ENCODE measurements at regions not wholly inside any gene's neighbourhood (a gene's known extent, or its start where the extent isn't known, plus 50 kb on each side); places are given as distances from the start of the nearest gene placed in this dataset.
"Not testable (repeated sequence)": the region's sequence is repeated elsewhere in the genome, so short reads cannot be mapped to it uniquely, and the experiment has no call there.

DNA sequence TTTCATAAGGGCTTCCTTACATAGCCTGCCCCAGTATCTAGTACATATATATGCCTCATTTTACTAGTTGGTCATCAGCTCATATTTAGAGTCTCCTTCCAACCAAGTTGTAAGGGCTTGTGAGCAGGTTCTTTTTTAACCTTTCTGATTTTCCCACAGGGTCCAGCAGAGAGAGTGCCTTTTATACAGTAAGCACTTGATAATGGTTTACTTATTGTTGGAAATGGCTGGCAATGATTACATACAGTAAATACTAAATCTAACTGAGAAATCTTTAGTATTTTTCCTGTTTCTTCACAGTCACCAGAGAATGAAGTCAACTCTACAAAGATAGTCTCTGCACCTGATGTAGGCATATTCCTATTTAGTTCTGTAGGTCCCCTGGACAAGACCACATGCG is 135.1 kb upstream of the B3GAT2 start:
- H3K36me3 Mint-ChIP-seq (ENCODE audit: low read depth, unreplicated experiment) = no peaks in the 10 kb centered on the region
- H3K27me3 Mint-ChIP-seq (ENCODE audit: unreplicated experiment) = peaks cover 2% of the 10 kb centered on the region
- H3K9me3 Mint-ChIP-seq (ENCODE audit: unreplicated experiment) = no peaks in the 10 kb centered on the region
- TF ChIP-seq, protein P1, sequence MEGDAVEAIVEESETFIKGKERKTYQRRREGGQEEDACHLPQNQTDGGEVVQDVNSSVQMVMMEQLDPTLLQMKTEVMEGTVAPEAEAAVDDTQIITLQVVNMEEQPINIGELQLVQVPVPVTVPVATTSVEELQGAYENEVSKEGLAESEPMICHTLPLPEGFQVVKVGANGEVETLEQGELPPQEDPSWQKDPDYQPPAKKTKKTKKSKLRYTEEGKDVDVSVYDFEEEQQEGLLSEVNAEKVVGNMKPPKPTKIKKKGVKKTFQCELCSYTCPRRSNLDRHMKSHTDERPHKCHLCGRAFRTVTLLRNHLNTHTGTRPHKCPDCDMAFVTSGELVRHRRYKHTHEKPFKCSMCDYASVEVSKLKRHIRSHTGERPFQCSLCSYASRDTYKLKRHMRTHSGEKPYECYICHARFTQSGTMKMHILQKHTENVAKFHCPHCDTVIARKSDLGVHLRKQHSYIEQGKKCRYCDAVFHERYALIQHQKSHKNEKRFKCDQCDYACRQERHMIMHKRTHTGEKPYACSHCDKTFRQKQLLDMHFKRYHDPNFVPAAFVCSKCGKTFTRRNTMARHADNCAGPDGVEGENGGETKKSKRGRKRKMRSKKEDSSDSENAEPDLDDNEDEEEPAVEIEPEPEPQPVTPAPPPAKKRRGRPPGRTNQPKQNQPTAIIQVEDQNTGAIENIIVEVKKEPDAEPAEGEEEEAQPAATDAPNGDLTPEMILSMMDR (IDR thresholded peaks at IDR 0.05; ENCODE audit: unreplicated experiment) = no peak
- no peak overlapping the region for H3K4me3 Mint-ChIP-seq (ENCODE audit: unreplicated experiment)
- H3K27ac Mint-ChIP-seq (ENCODE audit: unreplicated experiment) = no peak overlapping the region
- H3K4me1 Mint-ChIP-seq (ENCODE audit: unreplicated experiment) = no peaks in the 10 kb centered on the region
- no peak for DNase-seq (ENCODE audit: low spot score)

DNA sequence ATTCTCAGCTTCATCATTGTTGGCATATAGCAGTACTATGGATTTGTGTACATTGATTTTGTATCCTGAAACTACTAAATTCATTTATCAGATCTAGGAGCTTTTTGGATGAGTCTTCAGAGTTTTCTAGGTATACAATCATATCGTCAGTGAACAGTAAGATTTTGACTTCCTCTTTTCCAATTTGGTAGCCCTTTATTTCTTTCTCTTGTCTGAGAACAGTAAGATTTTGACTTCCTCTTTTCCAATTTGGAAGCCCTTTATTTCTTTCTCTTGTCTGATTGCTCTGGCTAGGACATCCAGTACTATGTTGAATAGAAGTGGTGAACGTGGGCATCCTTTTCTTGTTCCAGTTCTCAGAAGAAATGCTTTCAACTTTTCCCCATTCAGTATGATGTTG is 140.4 kb upstream of the B3GAT2 start:
- not testable (repeated sequence) for H3K9me3 Mint-ChIP-seq (ENCODE audit: unreplicated experiment); H3K36me3 Mint-ChIP-seq (ENCODE audit: low read depth, unreplicated experiment); DNase-seq (ENCODE audit: low spot score); H3K4me1 Mint-ChIP-seq (ENCODE audit: unreplicated experiment); H3K27me3 Mint-ChIP-seq (ENCODE audit: unreplicated experiment); H3K27ac Mint-ChIP-seq (ENCODE audit: unreplicated experiment); H3K4me3 Mint-ChIP-seq (ENCODE audit: unreplicated experiment)

DNA sequence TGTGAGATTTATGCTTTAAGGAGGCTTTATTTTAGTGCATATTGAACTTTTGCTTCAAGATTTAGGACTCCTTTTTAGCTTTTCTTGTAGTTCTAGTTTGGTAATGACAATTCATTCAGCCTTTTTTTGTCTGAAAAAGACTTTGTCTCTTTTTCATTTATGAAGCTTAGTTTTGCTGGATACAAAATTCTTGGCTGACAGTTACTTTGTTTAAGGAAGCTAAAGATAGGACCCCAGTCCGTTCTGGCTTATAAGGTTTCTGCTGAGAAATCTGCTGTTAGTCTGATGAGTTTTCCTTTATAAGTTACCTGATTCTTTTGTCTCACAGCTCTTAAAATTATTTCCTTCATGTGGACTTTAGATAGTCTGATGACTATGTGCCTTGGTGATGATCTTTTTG is 142.8 kb upstream of the B3GAT2 start:
- Mint-ChIP-seq H3K27ac (ENCODE audit: unreplicated experiment) (no peak overlapping the region), H3K27me3 (ENCODE audit: unreplicated experiment) (no peaks in the 10 kb centered on the region), H3K36me3 (ENCODE audit: low read depth, unreplicated experiment) (no peaks in the 10 kb centered on the region), H3K4me3 (ENCODE audit: unreplicated experiment) (no peak overlapping the region), H3K4me1 (ENCODE audit: unreplicated experiment) (no peaks in the 10 kb centered on the region), H3K9me3 (ENCODE audit: unreplicated experiment) (no peaks in the 10 kb centered on the region)
- DNase-seq (ENCODE audit: low spot score) = no peak
- TF ChIP-seq, protein P1 (IDR thresholded peaks at IDR 0.05; ENCODE audit: unreplicated experiment) = no peak

DNA sequence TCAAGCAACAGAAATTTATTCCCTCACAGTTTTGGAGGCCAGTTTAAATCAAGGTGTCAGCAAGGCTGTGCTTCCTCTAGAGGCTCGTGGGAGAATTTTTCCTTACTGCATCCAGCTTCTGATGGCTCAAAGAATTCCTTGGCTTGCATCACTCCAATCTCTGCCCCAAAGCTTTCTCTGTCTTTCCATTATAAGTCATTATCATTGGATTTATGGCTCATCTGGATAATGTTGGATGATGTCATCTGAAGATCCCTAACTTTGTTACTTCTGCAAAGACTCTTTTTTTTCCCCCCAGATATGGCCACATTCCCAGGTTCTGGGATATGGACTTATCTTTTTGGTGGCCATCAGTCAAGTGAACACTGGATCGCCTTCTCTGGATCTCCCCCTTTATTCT is 146.3 kb upstream of the B3GAT2 start:
- H3K36me3 Mint-ChIP-seq (ENCODE audit: low read depth, unreplicated experiment) = no peaks in the 10 kb centered on the region
- H3K4me1 Mint-ChIP-seq (ENCODE audit: unreplicated experiment) = no peaks in the 10 kb centered on the region
- TF ChIP-seq, protein P1 (IDR thresholded peaks at IDR 0.05; ENCODE audit: unreplicated experiment) = no peak
- no peaks in the 10 kb centered on the region for H3K9me3 Mint-ChIP-seq (ENCODE audit: unreplicated experiment)
- H3K27me3 Mint-ChIP-seq (ENCODE audit: unreplicated experiment) = no peaks in the 10 kb centered on the region
- no peak overlapping the region for H3K27ac Mint-ChIP-seq (ENCODE audit: unreplicated experiment)
- no peak for DNase-seq (ENCODE audit: low spot score)
- no peak overlapping the region for H3K4me3 Mint-ChIP-seq (ENCODE audit: unreplicated experiment)

DNA sequence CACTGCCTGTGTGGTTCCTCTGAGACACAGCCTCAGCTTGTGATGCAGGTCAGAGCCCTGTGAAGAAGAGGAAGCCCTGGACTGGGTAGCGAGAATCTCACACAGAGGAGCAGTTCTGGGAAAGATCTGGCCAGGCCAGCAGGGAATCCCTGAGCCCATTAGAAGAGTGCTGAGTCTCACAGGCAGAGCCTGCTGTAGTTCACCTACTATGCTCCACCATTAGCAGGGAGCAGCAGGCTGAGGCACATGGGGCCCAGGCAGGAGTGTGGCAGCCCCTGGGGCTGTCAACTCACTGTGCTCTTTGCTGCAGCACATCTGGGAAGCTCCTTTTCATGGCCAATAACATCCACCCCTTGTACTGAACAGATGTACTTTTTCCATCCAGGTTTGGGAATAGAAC is 146.8 kb upstream of the B3GAT2 start:
- DNase-seq (ENCODE audit: low spot score) = no peak
- Mint-ChIP-seq H3K4me1 (ENCODE audit: unreplicated experiment) (no peaks in the 10 kb centered on the region), H3K9me3 (ENCODE audit: unreplicated experiment) (no peaks in the 10 kb centered on the region), H3K4me3 (ENCODE audit: unreplicated experiment) (no peak overlapping the region), H3K27me3 (ENCODE audit: unreplicated experiment) (no peaks in the 10 kb centered on the region), H3K36me3 (ENCODE audit: low read depth, unreplicated experiment) (no peaks in the 10 kb centered on the region), H3K27ac (ENCODE audit: unreplicated experiment) (no peak overlapping the region)
- TF ChIP-seq, protein P1 (IDR thresholded peaks at IDR 0.05; ENCODE audit: unreplicated experiment) = no peak

DNA sequence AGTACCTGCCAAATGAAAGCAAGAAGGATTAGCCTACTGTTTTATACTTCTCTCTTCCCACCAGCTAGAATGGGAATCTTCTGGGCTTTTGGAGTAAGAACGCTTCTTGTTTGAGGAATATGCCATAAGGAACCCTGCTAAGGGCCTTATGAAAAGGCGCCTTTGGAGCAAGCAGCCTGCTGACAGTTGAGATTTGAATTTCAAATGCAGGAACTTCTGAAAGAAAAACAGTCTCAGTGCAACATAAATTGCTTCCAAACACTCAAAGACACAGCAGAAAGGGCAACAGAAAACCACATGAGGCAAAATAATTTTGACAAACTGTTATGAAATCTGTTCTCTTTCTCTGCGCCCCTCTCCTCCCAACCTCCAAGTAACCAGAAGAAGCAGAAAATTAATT is 149.4 kb upstream of the B3GAT2 start:
- DNase-seq (ENCODE audit: low spot score) = no peak
- H3K9me3 Mint-ChIP-seq (ENCODE audit: unreplicated experiment) = no peaks in the 10 kb centered on the region
- H3K27ac Mint-ChIP-seq (ENCODE audit: unreplicated experiment) = no peak overlapping the region
- no peaks in the 10 kb centered on the region for H3K4me1 Mint-ChIP-seq (ENCODE audit: unreplicated experiment)
- H3K36me3 Mint-ChIP-seq (ENCODE audit: low read depth, unreplicated experiment) = no peaks in the 10 kb centered on the region
- no peak overlapping the region for H3K4me3 Mint-ChIP-seq (ENCODE audit: unreplicated experiment)
- TF ChIP-seq, protein P1 (IDR thresholded peaks at IDR 0.05; ENCODE audit: unreplicated experiment) = no peak
- H3K27me3 Mint-ChIP-seq (ENCODE audit: unreplicated experiment) = no peaks in the 10 kb centered on the region
